HG03175 (cell line): ENCODE measurements at regions not wholly inside any gene's neighbourhood (a gene's known extent, or its start where the extent isn't known, plus 50 kb on each side); places are given as distances from the start of the nearest gene placed in this dataset.
"Not testable (repeated sequence)": the region's sequence is repeated elsewhere in the genome, so short reads cannot be mapped to it uniquely, and the experiment has no call there.

Experiments
- ATAC-seq: cut with Tn5 transposase; IDR thresholded peaks from one replicate; pipeline ENCODE4 v1.9.1; 2021; ENCODE audit warnings: mild to moderate bottlenecking, moderate library complexity; ENCODE audit not compliant: unreplicated experiment

- no peak for ATAC-seq
These were observed 90.9 kb upstream of the RNF32 start for GRCh38 chr7:156549636-156550035.

DNA sequence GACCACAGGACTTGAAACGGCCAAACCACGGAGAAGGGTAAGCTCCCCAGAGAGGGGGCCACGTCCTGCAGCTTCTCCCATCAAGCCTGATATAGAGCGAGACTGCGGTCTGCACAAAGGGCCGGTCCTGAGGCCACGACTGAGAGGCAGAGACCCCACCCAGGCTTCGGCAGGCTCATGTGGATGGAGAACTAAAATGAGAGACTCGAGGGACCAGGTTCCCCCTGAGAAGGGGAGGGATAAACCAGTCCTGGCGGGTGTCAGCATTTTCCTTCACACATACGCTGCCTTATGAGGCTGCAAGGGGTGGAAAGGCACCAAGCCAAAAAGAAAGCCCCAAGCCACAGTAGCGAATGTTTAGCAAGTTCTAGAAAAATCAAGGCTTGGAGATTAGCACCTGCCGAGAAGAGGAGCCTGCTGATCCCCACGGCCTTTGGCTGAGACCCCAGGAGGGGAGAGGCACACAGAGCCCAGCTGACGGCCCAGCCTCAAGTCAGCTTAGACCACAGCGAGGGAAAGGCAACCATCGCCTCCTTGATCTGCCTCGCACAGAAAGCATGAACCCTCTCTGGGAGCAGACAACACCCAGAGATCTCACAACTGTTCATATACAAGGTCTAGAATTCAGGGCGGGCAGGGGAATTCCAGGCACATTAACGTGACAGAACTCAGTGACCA, 92.6 kb upstream of the RNF32 start:
- no peak for ATAC-seq

- no peak for ATAC-seq
These were observed 94.6 kb upstream of the RNF32 start for GRCh38 chr7:156545979-156546378.

DNA sequence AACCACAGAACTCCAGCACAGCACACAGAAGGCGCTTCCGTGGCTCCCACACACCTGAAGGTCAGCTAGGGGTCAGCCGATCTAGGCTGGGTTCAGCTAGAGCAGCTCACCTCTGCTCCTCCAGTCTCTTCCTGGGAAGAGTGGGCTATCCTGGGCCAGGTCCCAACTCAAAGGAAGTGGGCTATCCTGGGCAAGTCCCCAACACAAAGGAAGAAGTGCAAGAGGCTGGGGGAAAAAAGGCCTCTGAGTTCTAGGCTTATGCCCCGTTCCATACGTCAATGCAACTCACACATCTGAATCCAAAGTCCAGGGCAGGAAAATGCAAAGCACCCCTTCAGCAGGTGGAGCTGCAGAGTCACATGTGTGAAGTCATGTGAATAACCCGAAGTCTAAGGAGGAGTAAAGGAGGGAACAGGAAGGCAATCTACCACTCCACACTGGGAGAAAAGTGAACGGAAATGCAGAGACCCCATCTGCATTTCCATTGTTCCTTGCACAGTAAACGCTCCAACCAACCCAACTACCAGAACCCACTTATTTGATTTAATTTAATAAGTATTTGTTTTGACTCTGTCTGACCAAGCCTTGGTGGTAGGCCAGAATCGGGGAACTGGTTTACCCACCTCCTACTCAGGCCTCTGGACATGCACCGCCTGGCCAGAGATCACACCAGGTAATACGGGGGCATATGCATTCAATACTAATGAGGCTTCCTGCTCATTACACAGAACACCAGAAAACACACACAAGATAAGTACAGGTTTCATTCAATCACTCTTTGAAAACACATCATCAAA, 95.5 kb upstream of the RNF32 start:
- ATAC-seq: no peak

DNA sequence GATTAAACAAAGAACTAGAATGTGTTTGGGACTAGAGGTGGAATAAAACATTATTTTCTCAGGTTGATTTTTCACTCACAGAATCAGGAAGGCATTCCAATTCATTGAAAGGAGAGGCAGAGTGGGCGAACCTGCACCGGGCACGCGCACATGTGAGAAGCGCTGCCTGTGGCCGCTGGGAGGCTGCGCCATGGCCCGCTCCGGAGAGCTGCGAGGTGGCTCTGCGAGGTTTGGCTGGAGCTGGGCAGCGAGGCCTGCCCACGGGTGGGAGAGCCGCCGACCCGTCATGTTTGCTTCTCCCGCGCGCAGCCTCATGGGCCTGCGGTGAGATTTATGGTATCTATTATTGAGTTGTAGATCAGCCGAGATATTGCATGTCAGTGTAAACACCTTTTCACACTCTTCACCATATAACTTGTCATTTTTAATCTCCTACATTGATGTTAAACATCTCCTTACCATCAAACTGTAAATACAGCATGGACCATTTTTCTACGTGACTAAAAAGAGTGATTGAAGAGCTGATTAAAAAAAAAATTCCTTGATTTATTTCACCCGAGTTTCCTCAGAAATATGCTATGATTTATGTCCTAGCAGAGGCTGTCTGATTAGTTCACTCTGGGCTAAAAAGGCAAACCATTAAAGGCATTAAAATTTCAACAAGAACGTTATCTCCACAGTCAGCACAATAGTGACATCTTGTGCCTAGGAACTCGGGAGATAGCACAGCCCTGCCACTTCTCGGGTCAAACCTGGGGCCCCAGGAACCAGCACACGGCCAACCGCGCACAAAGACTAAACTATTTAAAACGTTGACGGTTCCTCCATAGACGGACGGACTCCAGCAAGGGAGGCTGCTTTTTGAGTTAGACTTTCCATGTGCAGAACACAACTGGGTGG, 96.6 kb upstream of the RNF32 start:
- ATAC-seq: no peak

DNA sequence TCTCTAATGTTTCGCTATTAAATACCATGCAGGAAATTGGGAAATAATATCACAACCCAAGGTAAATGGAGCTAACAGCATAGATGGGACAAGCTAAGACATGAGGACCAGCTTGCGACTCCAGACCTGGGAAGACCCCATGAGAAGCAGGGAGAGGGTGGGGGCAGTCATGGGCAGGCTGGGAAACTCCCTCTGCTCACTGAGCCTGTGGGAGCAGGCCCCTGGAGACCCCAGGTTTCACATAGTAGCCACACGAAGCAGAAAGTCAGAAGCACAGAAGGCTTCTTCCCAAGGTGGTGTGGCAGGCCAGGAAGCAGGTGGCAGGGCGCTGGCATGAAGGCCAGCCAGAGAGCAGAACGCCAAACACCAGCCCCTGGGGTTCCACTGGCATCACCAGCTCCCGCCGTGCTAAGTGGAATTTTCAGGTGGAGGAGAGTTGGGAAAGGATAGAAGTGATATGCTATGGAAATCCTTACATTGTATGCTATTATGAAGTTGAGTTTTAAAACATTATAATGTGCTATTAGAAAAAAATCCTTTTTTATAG, 99.9 kb upstream of the RNF32 start:
- no peak for ATAC-seq

GRCh38 chr7:156539999-156540398, 100.6 kb upstream of the RNF32 start:
- ATAC-seq: no peak

DNA sequence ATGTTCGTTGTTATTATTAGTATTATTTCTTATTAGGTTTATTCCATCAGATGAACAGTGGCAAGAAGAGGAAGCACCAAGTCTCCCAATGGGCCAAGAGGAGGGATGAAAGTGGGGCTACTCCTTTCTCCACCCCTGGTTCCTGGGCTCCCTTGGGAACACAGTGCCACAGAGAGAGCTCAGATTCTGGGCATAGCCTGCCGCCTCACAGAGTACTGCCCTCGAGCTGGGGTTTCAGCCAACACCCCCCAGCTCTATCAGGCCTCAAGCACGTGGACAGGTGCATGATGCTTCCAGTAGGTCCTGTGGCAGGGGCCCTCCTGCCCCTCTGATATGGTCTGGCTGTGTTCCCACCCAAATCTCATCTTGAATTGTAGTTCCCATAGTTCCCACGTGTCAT, 103.6 kb upstream of the RNF32 start:
- ATAC-seq: no peak

DNA sequence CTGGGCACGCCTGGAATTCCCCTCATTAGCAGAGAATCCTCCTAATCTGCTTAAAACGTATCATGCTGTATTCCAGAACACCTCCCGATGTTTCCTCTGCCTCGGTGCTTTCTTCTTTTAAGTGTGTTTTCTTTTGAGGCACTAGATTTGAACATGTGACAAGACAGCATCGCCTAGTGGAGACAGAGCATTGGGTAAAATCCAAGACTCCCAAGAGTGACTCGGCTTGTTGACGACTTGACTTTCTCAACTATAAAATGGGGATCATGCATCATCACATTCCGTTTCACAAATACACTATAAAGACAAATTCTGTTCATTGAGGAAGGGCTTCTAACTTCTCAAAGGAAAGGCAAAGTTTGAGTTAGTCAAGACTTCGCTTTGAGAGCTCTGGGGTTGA, 105.6 kb upstream of the RNF32 start:
- ATAC-seq: no peak

- ATAC-seq: no peak
These were observed 106.6 kb upstream of the RNF32 start for GRCh38 chr7:156533964-156534363.

- no peak for ATAC-seq
These were observed 107.2 kb upstream of the RNF32 start for GRCh38 chr7:156533420-156533819.

DNA sequence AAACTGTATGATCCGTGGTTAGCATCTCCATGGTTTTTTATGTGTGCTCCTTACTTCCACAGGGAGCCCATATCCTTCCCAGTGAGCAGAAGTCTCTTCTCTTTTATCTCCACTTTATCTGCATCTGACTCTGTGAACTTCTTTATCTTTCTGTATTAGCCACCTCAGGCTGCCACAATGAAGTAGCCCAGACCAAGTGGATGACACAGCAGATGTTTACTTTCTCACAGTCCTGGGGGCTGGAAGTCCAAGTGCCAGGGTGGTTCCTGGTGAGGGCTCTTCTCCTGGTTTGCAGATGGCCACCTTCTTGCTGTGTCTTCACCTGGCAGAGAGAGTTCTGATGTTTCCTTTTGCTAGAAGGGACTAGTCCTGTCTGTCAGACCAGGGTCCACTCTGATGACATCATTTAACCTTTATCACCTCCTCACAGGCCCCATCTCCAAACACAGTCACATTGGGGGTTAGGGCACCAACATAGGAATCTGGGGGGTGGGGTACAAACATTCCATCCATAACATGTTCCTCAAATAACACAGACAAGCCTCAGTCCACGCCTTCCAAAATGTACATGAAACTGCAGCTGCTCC, 108.5 kb upstream of the RNF32 start:
- ATAC-seq: no peak

- ATAC-seq: no peak
These were observed 110.6 kb upstream of the RNF32 start for GRCh38 chr7:156529956-156530355.

- ATAC-seq: no peak
These were observed 113.1 kb upstream of the RNF32 start for GRCh38 chr7:156527458-156527890.

DNA sequence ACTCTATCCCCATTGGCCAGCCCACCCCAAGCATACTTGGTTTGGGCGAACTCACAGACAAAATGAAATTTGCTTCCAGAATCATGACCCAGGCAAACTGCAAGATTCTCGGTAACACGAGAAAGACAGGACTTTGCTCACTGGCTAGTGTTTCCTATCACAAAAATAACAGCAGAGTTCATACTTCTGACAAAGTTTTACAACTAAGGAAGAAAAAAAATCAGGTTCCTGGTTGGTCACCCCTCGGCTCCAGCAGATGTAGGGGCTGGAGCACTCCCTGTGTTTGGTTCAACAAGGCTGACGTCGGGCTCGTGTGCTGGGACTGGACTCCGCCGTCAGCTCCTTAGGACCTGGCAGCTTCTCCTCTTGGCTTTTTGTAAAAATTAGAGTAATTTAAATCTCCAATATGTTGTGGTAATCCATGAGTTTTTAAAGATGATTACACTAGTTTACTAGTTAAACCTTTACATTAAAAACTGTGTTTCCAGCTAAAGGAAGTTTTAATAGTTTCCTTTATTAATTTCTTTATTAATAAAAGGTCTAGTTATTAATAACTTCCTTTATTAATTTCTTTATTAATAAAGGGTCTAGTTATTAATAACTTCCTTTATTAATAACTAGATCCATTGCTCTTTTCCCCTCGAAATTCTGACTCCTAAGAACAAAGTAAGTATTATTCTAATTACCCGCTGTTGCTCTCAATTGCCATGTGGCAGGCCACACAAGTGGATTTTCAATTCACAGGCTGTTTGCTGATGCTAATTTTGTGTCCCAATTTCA, 115.6 kb upstream of the RNF32 start:
- no peak for ATAC-seq

DNA sequence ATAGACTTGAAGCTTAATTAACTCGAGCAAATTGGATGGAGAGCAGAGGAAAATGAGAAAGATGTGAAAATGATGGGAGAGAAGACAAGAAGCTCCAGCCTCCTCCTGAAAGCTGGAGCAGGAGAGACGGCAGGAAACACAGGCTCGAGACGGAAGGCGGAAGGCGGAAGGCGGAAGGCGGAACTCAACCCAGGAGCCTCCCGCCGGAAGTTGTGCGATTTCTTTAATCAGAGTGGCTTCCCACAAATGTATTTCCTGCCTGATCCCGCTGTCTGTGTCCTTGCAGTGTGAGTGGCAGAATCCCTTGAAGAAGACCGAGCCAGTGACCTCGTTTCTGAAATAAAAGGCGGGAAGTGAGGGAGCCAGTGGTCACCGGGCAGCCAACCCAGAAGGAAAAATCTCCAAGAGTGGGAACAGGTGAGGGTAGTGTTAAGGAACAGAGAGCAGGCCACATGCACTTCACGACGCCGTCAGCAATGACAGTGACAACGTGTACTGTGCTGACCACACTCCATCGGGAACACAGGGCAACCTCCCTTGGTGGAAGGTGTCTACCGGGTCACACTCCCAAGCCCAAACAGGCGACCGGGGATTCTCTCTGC, 117.0 kb upstream of the RNF32 start:
- ATAC-seq: no peak

- no peak for ATAC-seq
These were observed 117.8 kb upstream of the RNF32 start for GRCh38 chr7:156522801-156523200.

DNA sequence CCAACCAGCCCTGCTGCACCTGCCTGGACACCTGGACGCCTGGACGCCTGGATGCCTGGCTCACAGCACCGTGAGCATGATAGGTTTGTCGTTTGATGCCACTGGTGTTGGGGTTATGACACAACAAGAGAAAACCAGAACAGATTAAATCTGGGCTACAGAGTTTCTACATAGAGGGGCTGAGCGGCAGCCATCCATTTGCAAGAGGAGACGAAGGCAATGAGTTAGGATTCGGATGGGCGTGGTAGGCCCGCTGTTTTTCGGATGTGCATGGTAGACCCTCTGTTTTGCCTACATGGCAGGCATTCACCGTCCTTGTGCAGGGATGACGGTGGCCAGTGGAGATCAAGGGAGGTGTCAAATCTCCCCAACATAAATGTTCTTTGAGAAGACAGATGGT, 121.5 kb upstream of the RNF32 start:
- ATAC-seq: no peak

DNA sequence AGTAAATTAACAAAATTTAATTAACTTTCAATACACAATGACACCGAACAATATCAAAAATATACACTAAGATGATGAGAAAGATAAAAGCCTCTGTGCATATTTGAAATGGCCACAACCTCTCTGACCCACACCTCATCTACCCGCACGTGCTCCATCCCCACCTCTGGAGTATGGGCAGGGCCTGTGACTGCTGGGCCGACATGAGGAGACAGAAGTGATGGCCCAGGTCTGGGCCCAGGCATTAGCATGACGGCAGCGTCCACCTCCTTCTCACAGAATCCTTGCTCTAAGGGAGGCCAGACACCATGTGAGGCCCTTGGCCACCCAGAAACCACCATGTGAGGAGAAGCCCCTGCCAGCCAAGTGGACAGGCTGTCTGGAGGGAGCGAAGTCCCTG, 122.1 kb upstream of the RNF32 start:
- no peak for ATAC-seq

DNA sequence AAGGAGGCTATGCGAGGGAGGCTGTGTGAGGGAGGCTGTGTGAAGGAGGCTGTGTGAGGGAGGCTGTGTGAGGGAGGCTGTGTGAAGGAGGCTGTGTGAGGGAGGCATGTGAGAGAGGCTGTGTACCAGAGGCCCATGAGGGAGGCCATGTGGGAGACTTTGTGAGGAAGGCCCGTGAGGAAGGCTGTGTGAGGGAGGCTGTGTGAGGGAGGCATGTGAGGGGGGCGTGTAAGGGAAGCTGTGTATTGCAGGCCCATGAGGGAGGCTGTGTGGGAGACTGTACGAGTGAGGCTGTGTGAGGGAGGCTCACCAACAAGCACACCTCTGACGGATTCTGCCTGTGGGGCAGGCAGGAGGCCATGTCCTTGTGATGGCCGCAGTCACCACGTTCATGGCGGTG, 122.7 kb upstream of the RNF32 start:
- not testable (repeated sequence) for ATAC-seq
